NCI-H1417 (cell line): ENCODE measurements at regions not wholly inside any gene's neighbourhood (a gene's known extent, or its start where the extent isn't known, plus 50 kb on each side); places are given as distances from the start of the nearest gene placed in this dataset.
"Not testable (repeated sequence)": the region's sequence is repeated elsewhere in the genome, so short reads cannot be mapped to it uniquely, and the experiment has no call there.

ENCODE experiments used
- DNase-seq, 3 experiments: peaks; one replicate each; lab custom pipeline; 2025; lab: John Stamatoyannopoulos, UW

DNA sequence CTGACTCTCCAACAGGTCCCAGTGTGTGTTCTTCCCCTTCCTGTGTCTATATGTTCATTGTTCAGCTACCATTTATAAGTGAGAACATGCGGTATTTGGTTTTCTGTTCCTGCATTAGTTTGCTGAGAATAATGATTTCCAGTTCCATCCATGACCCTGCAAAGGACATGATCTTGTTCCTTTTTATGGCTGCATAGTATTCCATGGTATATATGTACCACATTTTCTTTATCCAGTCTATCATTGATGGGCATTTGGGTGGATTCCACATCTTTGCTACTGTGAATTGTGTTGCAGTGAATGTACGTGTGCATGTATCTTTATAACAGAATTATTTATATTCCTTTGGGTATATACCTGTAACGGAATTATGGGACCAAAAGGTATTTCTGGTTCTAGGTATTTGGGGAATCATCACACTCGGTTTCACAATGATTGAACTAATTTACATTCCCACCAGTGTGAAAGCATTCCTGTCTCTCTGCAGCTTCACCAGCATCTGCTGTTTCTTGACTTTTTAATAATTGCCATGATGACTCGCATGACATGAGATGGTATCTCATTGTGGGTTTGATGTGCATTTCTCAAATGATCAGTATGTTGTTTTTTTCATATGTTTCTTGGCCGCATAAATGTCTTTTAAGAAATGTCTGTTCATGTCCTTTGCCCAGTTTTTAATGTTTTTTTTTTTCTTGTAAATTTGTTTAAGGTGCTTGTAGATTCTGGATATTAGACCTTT is 60.2 kb downstream of the LSMEM1 start:
- no peak for DNase-seq

GRCh38 chr7:112546723-112547513 is 66.1 kb downstream of the LSMEM1 start:
- no peak for DNase-seq

- no peak for DNase-seq
Observed at GRCh38 chr7:112547916-112548315, 67.1 kb downstream of the LSMEM1 start.

DNA sequence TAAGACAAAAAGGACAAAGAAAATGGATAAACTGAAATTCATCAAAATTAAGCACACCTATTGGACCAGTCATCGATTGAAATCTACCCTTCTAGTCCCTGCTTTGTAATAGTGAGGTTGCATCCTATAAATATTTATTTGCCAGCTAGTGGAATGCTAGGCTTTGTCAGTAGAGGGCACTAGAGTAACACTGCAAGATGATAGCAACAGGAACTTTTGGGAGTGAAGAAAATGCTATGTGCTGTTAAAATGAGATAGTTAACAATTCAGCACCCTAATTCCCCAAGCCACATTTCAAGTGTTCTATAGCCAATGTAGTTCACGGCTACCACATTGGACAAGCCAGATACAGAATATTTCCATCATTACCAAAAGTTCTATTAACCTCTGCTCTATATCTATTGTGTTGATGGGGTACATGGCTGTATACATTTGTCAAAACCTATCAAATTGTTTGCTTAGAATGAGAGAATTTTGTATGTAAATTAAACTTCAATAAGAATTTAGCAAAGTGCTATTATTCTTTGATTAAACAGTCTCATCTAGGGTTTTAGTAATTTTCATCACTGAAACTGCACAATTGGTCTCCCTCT is 69.8 kb downstream of the LSMEM1 start:
- DNase-seq: peak; percentile 22 to 69 (median 66)

GRCh38 chr7:112551521-112551920 is 70.7 kb downstream of the LSMEM1 start:
- not testable (repeated sequence) for DNase-seq

DNA sequence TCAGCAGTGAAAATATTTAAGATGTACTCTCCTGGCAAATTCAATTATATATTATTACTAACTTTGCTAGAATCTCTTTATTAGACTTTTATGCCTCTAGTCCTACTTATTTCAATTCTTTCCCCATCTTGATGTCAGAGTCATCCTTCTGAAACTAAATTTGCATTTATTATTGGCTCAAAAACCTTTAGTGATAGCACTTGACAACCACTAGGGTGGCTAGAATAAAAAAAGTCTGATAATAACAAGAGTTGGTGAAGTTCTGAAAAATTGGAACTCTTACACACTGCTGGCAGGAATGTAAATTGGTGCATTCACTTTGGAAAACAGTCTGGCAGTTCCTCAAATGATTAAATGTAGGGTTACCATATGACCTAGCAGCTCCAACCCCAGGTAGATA is 73.8 kb downstream of the LSMEM1 start:
- no peak for DNase-seq

GRCh38 chr7:112556633-112557032 is 75.8 kb downstream of the LSMEM1 start:
- DNase-seq: no peak

DNA sequence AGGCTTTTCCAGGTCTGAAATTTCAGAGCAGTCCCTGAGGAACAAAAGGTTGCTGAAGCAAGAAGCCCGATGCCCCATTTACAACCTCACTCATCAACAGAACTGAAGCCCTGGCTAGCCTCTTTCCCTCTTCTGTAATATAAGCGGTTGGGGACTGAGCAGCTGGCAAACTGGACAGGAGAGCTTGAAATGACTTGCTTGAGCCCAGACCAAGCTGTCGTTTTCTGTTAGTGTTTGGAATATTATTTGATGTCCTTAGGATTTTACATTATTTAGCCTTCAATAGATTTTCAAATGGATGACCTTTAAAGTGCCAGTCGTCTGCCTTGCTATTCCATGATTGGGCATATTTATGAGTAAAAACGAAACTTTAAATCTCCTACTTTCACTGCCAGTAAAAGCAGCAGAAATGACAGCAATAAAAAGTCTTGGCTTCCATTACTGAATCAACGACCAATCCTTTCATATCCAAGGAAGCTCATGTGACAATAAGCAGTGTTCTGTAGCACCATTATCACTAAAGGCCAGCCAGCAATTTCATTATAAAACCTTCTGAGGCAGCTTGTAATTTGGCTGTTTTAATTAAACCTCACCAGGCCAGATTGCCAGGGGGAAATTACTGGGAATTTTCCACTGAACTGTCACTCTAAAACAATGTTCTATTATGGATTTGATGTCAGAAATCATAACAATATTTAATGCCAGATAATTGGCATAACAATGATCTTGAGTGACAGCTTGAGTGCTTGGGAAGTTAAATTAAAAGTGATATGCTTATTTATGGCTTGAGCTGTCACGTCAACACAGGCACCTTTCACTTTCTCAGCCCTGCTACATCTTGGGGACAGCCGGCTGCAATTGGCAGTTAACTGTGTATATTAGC is 85.9 kb downstream of the LSMEM1 start:
- DNase-seq: peak in 2 of 3 experiments; percentile 68 to 94

DNA sequence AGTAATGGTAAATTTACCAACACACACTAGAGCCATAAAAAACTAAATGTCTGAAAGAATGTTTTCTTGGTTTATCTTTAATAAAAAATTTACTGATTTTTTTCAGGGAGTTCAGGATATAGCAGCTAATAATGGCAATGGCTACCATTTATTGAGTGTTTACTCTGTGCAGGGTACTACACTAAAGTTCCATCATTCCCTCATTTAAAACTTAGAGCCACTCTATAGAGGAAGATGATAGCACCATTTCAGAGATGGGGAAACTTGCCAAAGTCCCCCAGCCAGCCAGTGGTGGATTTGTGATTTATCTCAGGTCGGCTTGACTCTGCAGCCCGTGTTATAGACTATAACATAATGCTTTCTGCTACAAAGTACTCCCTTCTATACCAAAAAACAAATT is 86.6 kb downstream of the LSMEM1 start:
- DNase-seq: no peak

DNA sequence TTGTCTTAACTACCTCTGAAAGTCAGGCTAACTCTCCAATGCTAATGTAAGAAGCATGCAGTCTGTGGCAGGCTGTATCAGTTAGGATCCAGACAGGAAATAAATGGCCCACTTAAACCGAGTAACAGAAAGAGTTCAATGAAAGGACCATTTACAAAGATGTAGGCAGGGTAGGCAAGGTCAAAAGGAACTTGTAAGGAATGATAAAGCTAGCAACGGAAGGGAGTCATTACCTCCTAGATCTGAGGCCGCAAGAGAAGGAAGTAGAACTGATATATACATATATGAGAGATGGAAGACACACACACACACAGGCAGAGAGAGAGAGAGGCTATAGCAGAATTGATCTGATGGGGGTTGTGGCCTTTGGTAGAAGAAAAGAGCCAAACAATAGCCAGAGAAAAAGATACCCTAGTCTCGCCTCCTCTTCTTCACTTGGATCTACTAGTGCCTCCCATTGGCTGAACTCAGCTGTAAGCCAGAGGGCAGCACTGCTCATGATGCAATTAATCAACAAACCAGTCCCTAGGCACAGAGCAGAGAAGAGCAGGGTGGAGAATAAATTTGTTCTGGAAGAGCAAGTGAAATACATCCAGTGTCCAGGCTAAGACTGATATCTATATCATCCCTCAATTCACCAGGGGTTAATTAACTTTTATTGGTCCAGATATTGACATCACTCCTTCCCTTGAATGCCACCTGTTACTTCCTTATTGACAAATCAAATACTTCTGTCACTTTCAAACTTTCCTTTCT is 91.2 kb downstream of the LSMEM1 start:
- DNase-seq: no peak

DNA sequence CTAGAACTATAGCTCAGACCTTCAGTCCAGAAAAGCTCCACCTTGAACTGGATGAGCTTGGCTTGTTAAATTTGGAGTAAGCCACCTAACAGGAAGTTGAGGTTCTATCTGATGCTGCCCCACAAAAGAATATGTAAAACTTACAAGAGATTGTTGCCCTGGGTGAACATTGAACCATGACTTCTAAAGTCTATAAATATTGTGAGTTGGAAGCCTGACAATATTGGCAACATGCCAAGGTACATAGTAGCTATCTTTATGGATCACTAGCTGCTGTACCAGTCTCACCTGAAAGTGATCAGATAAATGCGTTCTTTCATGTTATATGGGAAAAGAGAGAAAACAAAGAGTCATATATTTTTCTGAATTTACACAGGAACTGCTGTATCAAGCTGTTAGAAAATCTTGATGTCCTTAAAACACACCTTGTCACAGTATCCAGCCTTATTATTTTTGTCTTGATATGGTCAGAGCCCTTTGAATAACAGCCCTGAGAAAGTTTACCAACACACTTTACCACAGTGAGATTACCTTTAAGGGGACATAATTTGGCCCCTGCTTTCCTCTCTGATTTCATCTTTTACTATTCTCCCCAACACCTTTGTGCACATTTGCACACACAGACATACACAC is 92.0 kb downstream of the LSMEM1 start:
- DNase-seq: peak; percentile 32 to 76 (median 58)

GRCh38 chr7:112573302-112574039 is 92.7 kb downstream of the LSMEM1 start:
- DNase-seq: peak in 1 of 3 experiments; percentile 53

- no peak for DNase-seq
Observed at GRCh38 chr7:112575864-112576263, 95.1 kb downstream of the LSMEM1 start.

DNA sequence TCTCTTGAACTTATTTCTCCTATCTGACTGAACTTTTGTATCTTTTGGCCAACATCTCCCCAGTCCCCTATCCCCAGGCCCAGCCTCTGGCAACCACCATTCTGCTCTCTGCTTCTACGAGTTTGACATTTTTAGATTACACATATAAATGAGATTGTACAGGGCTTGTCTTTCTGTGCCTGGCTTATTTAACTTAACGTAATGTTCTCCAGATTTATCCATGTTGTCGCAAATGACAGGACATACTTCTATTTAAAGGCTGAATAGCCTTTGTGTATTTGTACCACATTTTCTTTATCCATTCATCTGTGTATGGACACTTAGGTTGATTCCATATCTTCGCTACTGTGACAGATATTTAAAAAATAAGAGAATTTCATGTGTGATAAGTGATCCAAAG is 98.6 kb downstream of the LSMEM1 start:
- no peak for DNase-seq

GRCh38 chr7:112580717-112581435 is 100.1 kb downstream of the LSMEM1 start:
- no peak for DNase-seq

GRCh38 chr7:112581529-112581928 is 100.7 kb downstream of the LSMEM1 start:
- no peak for DNase-seq

DNA sequence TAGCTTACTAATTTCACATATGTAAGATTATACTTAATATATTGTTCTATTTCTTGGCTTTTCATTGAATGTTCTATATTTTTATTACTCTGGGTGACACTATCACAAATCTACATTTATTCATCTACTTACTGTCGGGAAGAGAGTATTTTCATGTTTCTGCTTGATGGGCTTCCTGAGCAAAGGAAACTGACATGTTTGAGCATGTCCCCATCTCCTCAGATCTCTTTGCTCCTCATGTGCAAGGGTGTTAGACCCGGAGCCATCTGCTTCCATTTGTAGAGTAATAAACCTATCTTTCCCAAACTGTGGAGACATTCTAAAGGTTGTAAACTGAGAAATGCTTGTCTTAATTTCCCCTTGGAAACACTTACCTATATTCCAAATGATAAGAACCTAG is 103.5 kb downstream of the LSMEM1 start:
- peak in 1 of 3 experiments; percentile 22 for DNase-seq

DNA sequence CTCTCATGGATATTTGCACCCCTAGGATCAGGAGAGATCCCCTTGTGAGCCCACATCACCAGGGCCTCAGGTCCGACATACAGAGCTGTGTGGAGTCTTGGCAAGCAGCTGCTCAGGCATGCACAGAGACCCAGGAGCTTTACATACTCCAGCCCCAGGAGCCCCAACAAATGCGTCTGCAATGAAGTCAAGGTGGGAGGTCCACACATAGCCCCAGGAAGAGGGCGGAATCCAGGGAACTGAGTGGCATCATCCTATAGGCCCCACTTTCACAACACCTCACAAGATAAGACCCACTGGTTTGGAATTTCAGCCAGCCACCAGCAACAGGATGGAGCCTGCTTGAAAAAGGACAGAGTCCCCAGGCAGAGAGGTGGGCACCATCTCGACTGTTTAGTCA is 106.7 kb downstream of the LSMEM1 start:
- DNase-seq: no peak

DNA sequence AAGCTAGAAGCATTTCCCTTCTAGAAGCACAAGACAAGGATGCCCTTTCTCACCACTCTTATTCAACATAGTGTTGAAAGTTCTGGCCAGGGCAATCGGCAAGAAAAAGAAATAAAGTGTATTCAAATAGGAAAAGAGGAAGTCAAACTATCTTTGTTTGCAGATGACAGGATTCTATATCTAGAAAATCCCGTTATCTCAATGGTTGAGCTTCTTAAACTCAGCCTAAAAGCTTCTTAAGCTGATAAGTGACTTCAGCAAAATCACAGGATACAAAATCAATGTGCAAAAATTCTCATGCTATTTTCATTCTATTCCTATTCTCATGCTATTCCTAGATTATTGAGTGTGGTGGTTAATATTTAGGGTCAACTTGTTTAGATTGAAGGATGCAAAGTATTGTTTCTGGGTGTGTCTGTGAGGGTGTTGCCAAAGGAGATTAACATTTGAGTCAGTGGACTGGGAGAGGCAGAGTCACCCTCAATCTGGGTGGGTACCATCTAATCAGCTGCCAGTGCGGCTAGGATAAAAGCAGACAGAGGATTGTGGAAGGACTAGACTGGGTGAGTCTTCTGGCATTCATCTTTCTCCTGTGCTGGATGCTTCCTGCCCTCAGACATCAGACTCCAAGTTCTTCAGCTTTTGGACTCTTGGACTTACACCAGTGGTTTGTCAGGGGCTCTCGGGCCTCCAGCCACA is 111.9 kb downstream of the LSMEM1 start:
- DNase-seq: not testable (repeated sequence)
